H9 (cell line): ENCODE measurements at regions not wholly inside any gene's neighbourhood (a gene's known extent, or its start where the extent isn't known, plus 50 kb on each side); places are given as distances from the start of the nearest gene placed in this dataset.

ENCODE experiments used
- DNase-seq: peaks from one replicate; pipeline ENCODE4 v3.0.0-alpha.2; 2017
- H2AFZ ChIP-seq: one replicate; pipeline ENCODE4 v1.6.1; 2013; ENCODE audit warnings: mild to moderate bottlenecking, low read length, control low read depth, moderate library complexity
- H2AK5ac ChIP-seq: 2 replicates; pipeline ENCODE4 v1.6.1; 2013; ENCODE audit warnings: low read length, control low read depth, mixed read lengths; ENCODE audit not compliant: insufficient read length
- H2BK120ac ChIP-seq: one replicate; pipeline ENCODE4 v1.6.1; 2013; ENCODE audit warnings: low read depth, mild to moderate bottlenecking, low read length, control low read depth, inconsistent platforms; ENCODE audit not compliant: poor library complexity, severe bottlenecking
- H2BK12ac ChIP-seq: 2 replicates; pipeline ENCODE4 v1.6.1; 2013; ENCODE audit warnings: low read length, control low read depth, mixed read lengths, low read depth; ENCODE audit not compliant: insufficient read length
- H2BK15ac ChIP-seq: 2 replicates; pipeline ENCODE4 v1.6.1; 2013; ENCODE audit warnings: low read depth, low read length, control low read depth
- H2BK20ac ChIP-seq: one replicate; pipeline ENCODE4 v1.6.1; 2013; ENCODE audit warnings: low read depth, mild to moderate bottlenecking, low read length, control low read depth, inconsistent platforms; ENCODE audit not compliant: poor library complexity, severe bottlenecking
- H2BK5ac ChIP-seq: 2 replicates; pipeline ENCODE4 v1.6.1; 2013; ENCODE audit warnings: low read length, control low read depth, mixed read lengths; ENCODE audit not compliant: insufficient read length
- H3K14ac ChIP-seq: 2 replicates; pipeline ENCODE4 v1.6.1; 2013; ENCODE audit warnings: low read length, control low read depth; ENCODE audit not compliant: insufficient read depth
- H3K18ac ChIP-seq: 2 replicates; pipeline ENCODE4 v1.6.1; 2013; ENCODE audit warnings: low read depth, mild to moderate bottlenecking, mixed read lengths, low read length, control low read depth; ENCODE audit not compliant: insufficient read length
- H3K23ac ChIP-seq: 2 replicates; pipeline ENCODE4 v1.6.1; 2013; ENCODE audit warnings: low read length, control low read depth, mixed read lengths, low read depth; ENCODE audit not compliant: insufficient read length
- H3K23me2 ChIP-seq: 2 replicates; pipeline ENCODE4 v1.6.1; 2013; ENCODE audit warnings: low read depth, mild to moderate bottlenecking, mixed read lengths, low read length, control low read depth; ENCODE audit not compliant: insufficient read length, poor library complexity, severe bottlenecking
- H3K27ac ChIP-seq: 2 replicates; pipeline ENCODE4 v1.5.1; 2013; ENCODE audit warnings: low read length, control low read depth, mixed read lengths, low read depth; ENCODE audit not compliant: insufficient read length
- H3K27me3 ChIP-seq: 2 replicates; pipeline ENCODE4 v1.6.1; 2013; ENCODE audit warnings: low read length, control low read depth, inconsistent platforms; ENCODE audit not compliant: insufficient read depth
- H3K4ac ChIP-seq: 2 replicates; pipeline ENCODE4 v1.6.1; 2013; ENCODE audit warnings: low read depth, mild to moderate bottlenecking, control low read depth, inconsistent platforms, low read length, moderate library complexity
- H3K4me1 ChIP-seq: 2 replicates; pipeline ENCODE4 v1.6.1; 2013; ENCODE audit warnings: low read length, control low read depth, inconsistent platforms; ENCODE audit not compliant: insufficient read depth
- H3K4me2 ChIP-seq: 2 replicates; pipeline ENCODE4 v1.6.1; 2013; ENCODE audit warnings: low read length, control low read depth, mixed read lengths; ENCODE audit not compliant: insufficient read length, insufficient read depth
- H3K56ac ChIP-seq: 2 replicates; pipeline ENCODE4 v1.6.1; 2013; ENCODE audit warnings: low read depth, mild to moderate bottlenecking, mixed read lengths, low read length, control low read depth; ENCODE audit not compliant: insufficient read length
- H3K79me1 ChIP-seq: 2 replicates; pipeline ENCODE4 v1.6.1; 2013; ENCODE audit warnings: low read depth, mild to moderate bottlenecking, moderate library complexity, low read length, control low read depth, inconsistent platforms; ENCODE audit not compliant: insufficient read depth, poor library complexity, severe bottlenecking
- H3K79me2 ChIP-seq: 2 replicates; pipeline ENCODE4 v1.6.1; 2013; ENCODE audit warnings: low read length, control low read depth, inconsistent platforms; ENCODE audit not compliant: insufficient read depth
- H3K9ac ChIP-seq: 2 replicates; pipeline ENCODE4 v1.6.1; 2013; ENCODE audit warnings: low read length, control low read depth, mixed read lengths; ENCODE audit not compliant: insufficient read length; ENCODE audit errors: extremely low read depth
- H3K9me3 ChIP-seq: one replicate; pipeline ENCODE4 v1.6.1; 2013; ENCODE audit warnings: low read depth, low read length, inconsistent platforms; ENCODE audit not compliant: control insufficient read depth
- H3T11ph ChIP-seq: one replicate; pipeline ENCODE4 v1.6.1; 2013; ENCODE audit warnings: mild to moderate bottlenecking, low read length, control low read depth, inconsistent platforms
- H4K20me1 ChIP-seq: one replicate; pipeline ENCODE4 v1.6.1; 2013; ENCODE audit not compliant: control insufficient read depth, insufficient read length, insufficient read depth
- H4K5ac ChIP-seq: 2 replicates; pipeline ENCODE4 v1.6.1; 2013; ENCODE audit warnings: low read depth, mild to moderate bottlenecking, mixed read lengths, low read length, control low read depth; ENCODE audit not compliant: insufficient read length
- H4K8ac ChIP-seq: replicated peaks from 2 replicates; pipeline ENCODE4 v1.6.1; 2013; ENCODE audit warnings: low read length, control low read depth, mixed read lengths, low read depth; ENCODE audit not compliant: insufficient read length
- H4K91ac ChIP-seq: 2 replicates; pipeline ENCODE4 v1.6.1; 2013; ENCODE audit warnings: low read depth, mild to moderate bottlenecking, moderate library complexity, mixed read lengths, low read length, control low read depth; ENCODE audit not compliant: insufficient read length
- H3K27ac Mint-ChIP-seq, 3 experiments: 2 replicates in 2 of 3; 3 replicates in 1 of 3; pipeline ENCODE4 v1.8.0; 2020 to 2021; ENCODE audit warnings: mixed read lengths in 3 of 3, mild to moderate bottlenecking in 1 of 3, moderate library complexity in 1 of 3
- H3K27me3 Mint-ChIP-seq: 2 replicates; pipeline ENCODE4 v1.8.0; 2021; ENCODE audit warnings: low read depth, mild to moderate bottlenecking, moderate library complexity, mixed read lengths
- H3K36me3 Mint-ChIP-seq, 3 experiments: 2 replicates in 2 of 3; 3 replicates in 1 of 3; pipeline ENCODE4 v1.8.0; 2020 to 2021; ENCODE audit warnings: low read depth in 3 of 3, mixed read lengths in 3 of 3; ENCODE audit not compliant: insufficient read depth in 1 of 3
- H3K4me1 Mint-ChIP-seq, 2 experiments: 2 replicates each; pipeline ENCODE4 v1.8.0; 2020; ENCODE audit warnings: mixed read lengths in 2 of 2
- H3K4me3 Mint-ChIP-seq, 2 experiments: 2 replicates in 1 of 2; 3 replicates in 1 of 2; pipeline ENCODE4 v1.8.0; 2020 to 2021; ENCODE audit warnings: mild to moderate bottlenecking in 2 of 2, mixed read lengths in 2 of 2, moderate library complexity in 1 of 2
- H3K9me3 Mint-ChIP-seq, 2 experiments: 2 replicates in 1 of 2; 3 replicates in 1 of 2; pipeline ENCODE4 v1.8.0; 2020; ENCODE audit warnings: mild to moderate bottlenecking in 2 of 2, mixed read lengths in 2 of 2, moderate library complexity in 1 of 2
- TF ChIP-seq, protein P1 (sequence below): fragments of 200-600 bp; sonication (generic); conservative IDR thresholded peaks from 3 replicates; pipeline ENCODE4 v1.8.0; 2021; ENCODE audit warnings: antibody characterized with exemption, mild to moderate bottlenecking

DNA sequence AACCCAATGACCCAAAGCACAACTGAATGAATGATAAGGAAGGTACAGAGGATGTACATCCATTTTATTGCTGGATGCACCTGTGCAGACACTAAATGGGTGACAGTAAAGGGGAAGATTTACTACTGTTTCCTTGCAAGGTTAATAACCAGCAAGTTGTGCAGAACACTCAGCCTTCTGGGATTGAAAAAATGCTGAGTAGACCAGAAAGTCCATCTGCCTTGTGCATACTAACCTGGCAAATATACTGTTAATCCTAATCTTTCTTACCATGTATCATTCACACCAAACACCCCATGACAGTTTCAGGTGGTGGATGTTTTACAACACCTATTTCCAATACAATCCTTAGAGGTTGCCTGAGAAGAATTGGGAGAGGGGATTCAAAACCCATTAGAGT, 814.1 kb upstream of the NRXN1 start:
- H2AFZ ChIP-seq, result no peak overlapping the region
- no peak overlapping the region for H3K18ac ChIP-seq
- H3K56ac ChIP-seq, result no peak overlapping the region
- no peak for DNase-seq
- no peaks in the 10 kb centered on the region for H3K27me3 ChIP-seq
- no peak overlapping the region for H2BK120ac ChIP-seq
- no peaks in the 10 kb centered on the region for H3K79me2 ChIP-seq
- H3K23me2 ChIP-seq, result no peaks in the 10 kb centered on the region
- H4K20me1 ChIP-seq, result no peaks in the 10 kb centered on the region
- TF ChIP-seq, protein P1, sequence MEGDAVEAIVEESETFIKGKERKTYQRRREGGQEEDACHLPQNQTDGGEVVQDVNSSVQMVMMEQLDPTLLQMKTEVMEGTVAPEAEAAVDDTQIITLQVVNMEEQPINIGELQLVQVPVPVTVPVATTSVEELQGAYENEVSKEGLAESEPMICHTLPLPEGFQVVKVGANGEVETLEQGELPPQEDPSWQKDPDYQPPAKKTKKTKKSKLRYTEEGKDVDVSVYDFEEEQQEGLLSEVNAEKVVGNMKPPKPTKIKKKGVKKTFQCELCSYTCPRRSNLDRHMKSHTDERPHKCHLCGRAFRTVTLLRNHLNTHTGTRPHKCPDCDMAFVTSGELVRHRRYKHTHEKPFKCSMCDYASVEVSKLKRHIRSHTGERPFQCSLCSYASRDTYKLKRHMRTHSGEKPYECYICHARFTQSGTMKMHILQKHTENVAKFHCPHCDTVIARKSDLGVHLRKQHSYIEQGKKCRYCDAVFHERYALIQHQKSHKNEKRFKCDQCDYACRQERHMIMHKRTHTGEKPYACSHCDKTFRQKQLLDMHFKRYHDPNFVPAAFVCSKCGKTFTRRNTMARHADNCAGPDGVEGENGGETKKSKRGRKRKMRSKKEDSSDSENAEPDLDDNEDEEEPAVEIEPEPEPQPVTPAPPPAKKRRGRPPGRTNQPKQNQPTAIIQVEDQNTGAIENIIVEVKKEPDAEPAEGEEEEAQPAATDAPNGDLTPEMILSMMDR, result no peak
- no peak overlapping the region for H4K8ac ChIP-seq
- Mint-ChIP-seq H3K27me3 (no peaks in the 10 kb centered on the region), H3K4me3 (no peak overlapping the region), H3K4me1 (peaks cover 9 to 13% of the 10 kb centered on the region in 2 experiments), H3K9me3 (peaks cover 4 to 5% of the 10 kb centered on the region in 2 experiments; a peak in 2 of 5 replicates), H3K27ac (no peak overlapping the region), H3K36me3 (peaks cover 0 to 2% (median 0%) of the 10 kb centered on the region in 3 experiments; a peak in 2 of 7 replicates)
- no peak overlapping the region for H3K9ac ChIP-seq
- H3K23ac ChIP-seq, result no peak overlapping the region
- no peak overlapping the region for H4K91ac ChIP-seq
- no peak overlapping the region for H2BK12ac ChIP-seq
- no peak overlapping the region for H2BK15ac ChIP-seq
- no peak overlapping the region for H4K5ac ChIP-seq
- H3K14ac ChIP-seq, result no peak overlapping the region
- H3K4ac ChIP-seq, result no peak overlapping the region
- no peak overlapping the region for H2BK5ac ChIP-seq
- H3K4me1 ChIP-seq, result no peaks in the 10 kb centered on the region; the same call in 1 of the 2 replicates
- H3T11ph ChIP-seq, result no peak overlapping the region
- H3K9me3 ChIP-seq, result no peaks in the 10 kb centered on the region
- H3K79me1 ChIP-seq, result no peaks in the 10 kb centered on the region
- H3K27ac ChIP-seq, result no peak overlapping the region
- no peak overlapping the region for H2AK5ac ChIP-seq
- no peak overlapping the region for H2BK20ac ChIP-seq
- H3K4me2 ChIP-seq, result no peak overlapping the region
